Activated CD4-positive, alpha-beta T cell treated with anti-CD3 and anti-CD28 coated beads, Interleukin-10, Interleukin-2, amounts not matched to agents 100 ng/mL and 50 ng/mL, durations not matched to agents 16 hours and 8 hours (primary cell): ENCODE measurements at regions not wholly inside any gene's neighbourhood (a gene's known extent, or its start where the extent isn't known, plus 50 kb on each side); places are given as distances from the start of the nearest gene placed in this dataset.

Experiments used
- DNase-seq: peaks from one replicate; pipeline ENCODE4 v3.0.0-alpha.2; 2020

GRCh38 chr10:78640796-78641636 lies 427.8 kb upstream of the ZMIZ1 start:
- no peak for DNase-seq

- DNase-seq, result no peak
These were observed 427.1 kb upstream of the ZMIZ1 start for GRCh38 chr10:78641693-78642092.

- no peak for DNase-seq
These were observed 426.4 kb upstream of the ZMIZ1 start for GRCh38 chr10:78642269-78642816.

GRCh38 chr10:78643513-78643912 lies 425.3 kb upstream of the ZMIZ1 start:
- no peak for DNase-seq

GRCh38 chr10:78644550-78644949 lies 424.2 kb upstream of the ZMIZ1 start:
- no peak for DNase-seq

- DNase-seq, result no peak
These were observed 423.5 kb upstream of the ZMIZ1 start for GRCh38 chr10:78645169-78645686.

GRCh38 chr10:78645975-78646374 lies 422.8 kb upstream of the ZMIZ1 start:
- no peak for DNase-seq

GRCh38 chr10:78648256-78648860 lies 420.4 kb upstream of the ZMIZ1 start:
- no peak for DNase-seq

GRCh38 chr10:78649429-78649828 lies 419.3 kb upstream of the ZMIZ1 start:
- no peak for DNase-seq

GRCh38 chr10:78650122-78650521 lies 418.6 kb upstream of the ZMIZ1 start:
- DNase-seq, result no peak

- no peak for DNase-seq
These were observed 417.5 kb upstream of the ZMIZ1 start for GRCh38 chr10:78651287-78651686.

- no peak for DNase-seq
These were observed 415.2 kb upstream of the ZMIZ1 start for GRCh38 chr10:78653555-78653954.

- no peak for DNase-seq
These were observed 414.6 kb upstream of the ZMIZ1 start for GRCh38 chr10:78654047-78654590.

- DNase-seq, result no peak
These were observed 412.8 kb upstream of the ZMIZ1 start for GRCh38 chr10:78655979-78656378.

GRCh38 chr10:78656417-78657162 lies 412.2 kb upstream of the ZMIZ1 start:
- no peak for DNase-seq

- peak; percentile 73 for DNase-seq
These were observed 411.5 kb upstream of the ZMIZ1 start for GRCh38 chr10:78657163-78657861.

- no peak for DNase-seq
These were observed 411.0 kb upstream of the ZMIZ1 start for GRCh38 chr10:78657862-78658165.

- DNase-seq, result no peak
These were observed 409.8 kb upstream of the ZMIZ1 start for GRCh38 chr10:78658645-78659597.

GRCh38 chr10:78659598-78659967 lies 409.2 kb upstream of the ZMIZ1 start:
- DNase-seq, result no peak

GRCh38 chr10:78660446-78661106 lies 408.2 kb upstream of the ZMIZ1 start:
- no peak for DNase-seq

- no peak for DNase-seq
These were observed 405.0 kb upstream of the ZMIZ1 start for GRCh38 chr10:78663721-78664120.
